Right hindlimb (tissue), 1 donor: ENCODE measurements at regions not wholly inside any gene's neighbourhood (a gene's known extent, or its start where the extent isn't known, plus 50 kb on each side); places are given as distances from the start of the nearest gene placed in this dataset.

Experiments
- DNase-seq: peaks from one replicate; pipeline ENCODE4 v3.0.0-alpha.2; 2018

DNA sequence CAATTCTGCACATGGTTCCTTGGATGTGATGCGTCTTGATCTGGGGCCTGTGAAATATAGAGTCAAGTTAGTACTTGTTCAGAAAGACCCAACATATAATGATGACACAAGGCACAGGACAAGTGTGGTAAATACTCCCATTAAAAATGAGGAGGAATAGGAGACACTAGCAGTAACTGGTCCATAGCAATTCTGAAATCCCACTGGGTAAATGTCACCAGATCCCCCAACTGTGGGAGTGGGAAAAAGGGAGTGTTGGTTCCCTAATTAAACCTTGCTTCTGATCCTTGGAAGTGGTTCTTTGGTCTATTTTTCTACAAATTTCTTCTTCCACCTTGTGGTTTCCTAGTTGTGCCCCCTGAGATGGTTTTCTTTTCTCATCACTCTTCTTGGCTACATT is 62.5 kb upstream of the NRP1 start:
- no peak for DNase-seq

DNA sequence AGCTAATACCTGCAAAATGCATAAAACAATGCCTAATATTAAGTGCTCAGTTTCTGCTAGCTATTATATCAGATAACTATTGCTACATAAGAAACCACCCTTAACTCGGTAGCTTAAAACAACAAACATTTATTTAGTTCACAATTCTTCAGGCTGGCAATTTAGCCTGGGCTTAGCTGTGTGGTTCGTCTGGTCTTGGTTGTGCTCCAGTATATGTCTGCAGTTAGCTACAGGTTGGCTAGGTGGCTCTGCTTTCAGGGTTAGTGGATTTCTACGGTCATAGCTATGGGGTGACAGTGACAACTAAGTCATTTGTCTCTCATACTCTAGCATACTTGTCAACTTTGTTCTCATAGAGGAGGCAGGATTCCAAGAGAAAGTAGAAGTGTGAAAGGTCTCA is 61.8 kb upstream of the NRP1 start:
- DNase-seq = no peak

DNA sequence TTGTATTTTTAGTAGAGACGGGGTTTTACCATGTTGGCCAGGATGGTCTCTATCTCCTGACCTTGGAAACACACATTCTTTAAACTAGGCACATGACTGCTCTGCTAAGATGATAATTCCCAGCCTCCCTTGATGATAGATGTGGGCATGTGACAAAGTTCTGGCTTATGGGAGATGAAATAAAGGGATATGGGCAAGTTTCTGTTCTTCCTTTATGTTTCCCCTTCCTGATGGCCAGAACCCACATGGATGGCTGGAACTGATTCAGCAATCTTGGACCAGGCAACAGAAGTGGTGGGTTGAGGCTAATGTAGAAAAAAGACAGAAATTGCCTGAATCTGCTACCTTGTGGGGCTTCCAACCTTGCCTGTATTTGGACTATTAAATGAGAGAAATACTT is 60.7 kb upstream of the NRP1 start:
- no peak for DNase-seq

DNA sequence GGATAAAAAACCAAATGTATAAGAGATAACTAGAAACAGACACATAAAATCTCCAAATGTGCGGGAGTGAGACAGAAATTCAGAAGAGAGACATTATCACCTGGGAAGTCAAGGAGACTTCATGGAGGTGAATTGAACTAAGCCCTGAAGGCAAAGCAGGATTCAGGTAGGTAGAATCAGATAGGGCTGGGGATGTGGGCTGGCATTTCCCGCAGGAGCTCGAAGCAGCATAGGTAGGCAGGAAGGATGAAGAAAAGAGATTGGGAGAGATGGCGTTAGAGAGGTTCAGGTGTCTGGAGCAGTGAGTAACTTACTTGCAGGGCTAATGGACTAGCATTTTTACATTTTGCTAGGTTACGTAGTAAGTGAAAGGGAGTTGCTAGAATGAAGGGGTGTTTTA is 58.2 kb upstream of the NRP1 start:
- no peak for DNase-seq

DNA sequence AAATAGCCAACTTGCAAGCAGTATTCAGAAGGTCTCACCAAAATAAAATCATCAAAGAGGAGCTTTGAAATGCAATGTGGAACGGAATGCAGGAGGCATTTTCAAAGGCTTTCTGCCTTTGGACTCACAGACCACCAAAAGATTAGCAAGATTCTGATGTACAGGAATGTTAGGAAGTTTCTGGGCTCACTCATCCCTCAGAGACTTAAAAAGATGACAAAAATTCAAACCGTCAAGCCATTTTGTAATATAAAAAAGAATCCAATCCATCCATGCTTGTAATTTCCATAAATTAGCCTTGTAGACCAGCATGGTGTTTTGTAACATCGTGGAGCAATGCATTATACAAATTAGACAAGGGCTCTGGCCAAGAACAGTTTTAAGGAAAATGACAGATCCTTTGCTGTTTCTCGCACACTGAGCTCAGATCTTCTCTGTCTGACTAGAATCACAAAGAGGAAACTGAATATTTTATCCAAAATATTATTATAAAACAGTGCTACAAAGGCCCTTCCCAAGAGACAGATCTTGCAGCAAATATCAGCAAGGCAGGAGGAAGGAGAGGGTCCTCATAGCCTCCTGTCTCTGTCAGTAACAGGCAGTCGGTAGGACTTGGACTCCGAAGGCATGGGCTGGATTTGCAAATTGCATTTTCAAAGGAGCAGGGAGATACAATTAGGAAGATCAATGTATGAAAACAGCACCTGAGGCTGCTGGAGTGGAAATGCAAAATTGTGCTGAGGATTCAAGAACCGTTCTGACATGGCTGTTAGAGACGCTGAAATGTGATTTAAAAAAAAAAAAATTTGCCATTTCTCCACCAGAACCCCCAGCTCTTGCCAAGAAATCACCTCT is 57.4 kb upstream of the NRP1 start:
- DNase-seq = no peak

DNA sequence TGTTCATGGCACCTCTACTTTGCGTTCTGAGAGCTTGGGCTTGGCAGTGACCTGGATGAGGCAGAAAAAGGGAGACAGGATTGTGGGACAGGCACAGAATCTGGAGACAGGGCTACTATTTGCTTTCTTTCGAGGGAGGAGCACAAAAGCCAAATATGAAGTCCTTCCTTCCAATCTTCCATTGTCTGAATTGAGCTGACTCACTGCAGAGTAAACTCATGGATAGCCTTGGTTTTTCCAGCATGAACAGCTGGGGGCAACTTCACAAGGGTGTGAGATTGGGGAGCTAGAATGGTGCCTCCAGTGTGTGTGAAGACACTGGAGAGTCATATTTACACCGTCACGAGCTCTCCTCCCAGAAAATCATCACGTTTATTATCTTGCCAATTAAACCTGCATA is 55.6 kb upstream of the NRP1 start:
- no peak for DNase-seq

DNA sequence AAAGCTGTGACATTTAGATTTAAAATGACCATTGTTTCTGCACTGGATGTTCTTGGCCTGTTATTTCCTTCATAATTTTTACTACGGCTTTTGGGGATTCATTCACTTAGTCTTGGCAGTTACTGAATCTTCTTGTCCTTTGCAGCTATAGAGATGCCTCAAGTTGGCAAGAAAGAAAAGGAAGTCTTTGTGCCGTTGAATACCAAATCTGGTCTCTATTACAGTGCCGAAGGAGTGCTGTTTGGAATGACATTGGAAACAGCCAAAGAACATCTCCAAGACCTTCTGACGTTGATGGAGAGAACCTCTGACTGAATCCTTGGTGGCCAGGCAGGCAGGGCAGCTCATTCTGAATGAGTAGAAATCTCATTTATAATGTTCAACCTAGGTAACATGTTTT is 54.3 kb upstream of the NRP1 start:
- DNase-seq = no peak

DNA sequence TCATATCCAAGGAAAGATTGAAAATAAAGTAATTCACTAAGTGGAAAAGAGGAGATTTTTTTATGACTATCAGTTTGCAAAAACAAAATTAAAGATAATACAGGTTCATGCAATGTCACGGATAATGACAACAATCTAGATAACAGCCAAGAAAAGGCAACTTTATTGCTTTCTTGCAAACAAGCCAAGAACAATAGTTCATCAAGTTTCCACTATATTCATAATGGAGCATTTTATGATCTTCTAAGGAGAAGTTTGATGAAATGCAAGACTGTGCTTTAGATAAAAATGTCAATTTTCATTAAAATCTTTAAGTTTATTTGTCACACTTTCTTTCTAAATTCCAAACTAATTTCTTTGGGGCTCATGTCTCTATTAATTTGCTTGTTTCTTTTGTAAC is 53.9 kb upstream of the NRP1 start:
- DNase-seq = no peak

DNA sequence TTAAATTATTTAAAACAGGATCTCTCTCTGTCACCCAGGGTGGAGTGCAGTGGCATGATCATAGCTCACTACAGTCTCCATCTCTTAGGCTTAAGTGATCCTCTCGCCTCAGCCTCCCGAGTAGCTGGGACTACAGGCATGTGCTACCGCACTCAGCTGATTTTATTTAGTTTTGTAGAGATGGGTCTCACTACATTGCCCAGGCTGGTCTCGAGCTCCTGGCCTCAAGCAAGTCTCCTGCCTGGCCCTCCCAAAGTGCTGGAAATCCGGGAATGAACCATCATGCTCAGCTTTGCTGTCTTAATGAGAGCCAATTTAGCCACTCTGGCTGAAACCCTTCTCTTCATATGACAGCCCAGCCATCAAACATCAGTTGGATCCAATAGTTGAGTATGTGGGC is 53.3 kb upstream of the NRP1 start:
- DNase-seq = no peak

DNA sequence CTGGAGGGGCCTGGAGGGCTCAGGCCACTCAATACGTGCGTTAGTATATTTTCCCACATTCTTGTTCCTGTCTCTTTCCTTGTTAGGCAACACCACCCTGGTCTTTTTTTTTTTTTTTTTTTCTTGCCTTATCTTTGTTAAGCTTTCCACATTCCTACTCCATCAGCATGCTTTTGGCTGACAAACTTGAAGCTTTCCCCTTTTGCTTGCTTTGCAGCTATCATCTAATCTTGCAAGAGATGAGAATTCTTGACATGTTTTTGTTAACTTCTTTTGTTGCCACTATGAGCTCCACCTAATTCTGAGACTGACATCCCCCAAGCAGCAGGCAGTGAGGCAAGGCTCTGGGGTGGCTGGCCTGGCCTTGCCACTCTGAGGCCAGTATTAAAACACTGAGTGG is 52.5 kb upstream of the NRP1 start:
- DNase-seq = no peak

DNA sequence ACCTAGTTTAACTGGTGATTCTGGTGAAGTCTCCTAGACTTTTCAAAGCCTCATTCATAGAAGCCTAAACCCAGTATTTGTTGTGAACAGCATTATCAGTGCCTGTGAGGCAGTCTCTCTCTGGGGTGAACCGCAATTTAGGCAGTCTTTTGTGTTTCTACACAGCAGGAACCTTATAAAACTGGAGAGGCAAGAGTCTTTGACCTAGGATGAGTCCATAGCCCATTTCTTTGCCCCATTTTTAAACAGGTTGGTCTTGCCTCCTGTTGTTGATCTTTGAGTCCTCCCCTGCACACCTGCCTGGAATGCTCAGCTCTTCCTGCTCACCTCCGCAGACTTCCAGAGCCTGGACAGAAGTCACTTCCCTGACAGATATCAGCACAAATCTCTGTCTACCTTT is 51.2 kb upstream of the NRP1 start:
- no peak for DNase-seq

DNA sequence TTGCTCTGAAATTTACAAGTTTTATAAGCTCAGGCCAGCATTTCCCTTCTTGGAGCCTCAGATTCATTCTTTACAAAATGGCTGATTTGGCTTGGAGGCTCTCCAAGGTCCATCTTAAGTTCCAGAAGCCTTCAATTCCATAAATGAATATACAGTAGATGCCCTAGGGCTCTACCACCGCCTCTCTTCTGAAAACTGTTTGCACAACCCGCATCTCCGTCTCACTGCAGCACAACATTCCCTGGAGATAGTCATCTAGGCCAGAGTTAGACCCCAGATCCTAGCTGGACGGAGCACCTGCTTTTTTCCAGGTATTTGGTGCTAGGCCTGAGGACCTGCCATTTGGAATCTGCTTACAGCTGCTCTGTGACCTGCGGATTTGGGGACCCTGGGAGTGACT is 50.5 kb upstream of the NRP1 start:
- DNase-seq = peak; percentile 22
